Activated CD8-positive, alpha-beta memory T cell treated with anti-CD3 and anti-CD28 coated beads for 36 hours (primary cell): ENCODE measurements at regions not wholly inside any gene's neighbourhood (a gene's known extent, or its start where the extent isn't known, plus 50 kb on each side); places are given as distances from the start of the nearest gene placed in this dataset.

Experiments used
- CTCF ChIA-PET: fragments of 350-600 bp; sonication (Branson Sonifier 250); formaldehyde crosslinking; loops from one replicate; lab custom pipeline; 2021; ENCODE audit warnings: antibody characterized with exemption; lab: Charles Lee
- POLR2A ChIA-PET: fragments of 350-600 bp; sonication (Branson Sonifier 250); formaldehyde crosslinking; loops from one replicate; lab custom pipeline; 2021; ENCODE audit warnings: antibody characterized with exemption; lab: Charles Lee

DNA sequence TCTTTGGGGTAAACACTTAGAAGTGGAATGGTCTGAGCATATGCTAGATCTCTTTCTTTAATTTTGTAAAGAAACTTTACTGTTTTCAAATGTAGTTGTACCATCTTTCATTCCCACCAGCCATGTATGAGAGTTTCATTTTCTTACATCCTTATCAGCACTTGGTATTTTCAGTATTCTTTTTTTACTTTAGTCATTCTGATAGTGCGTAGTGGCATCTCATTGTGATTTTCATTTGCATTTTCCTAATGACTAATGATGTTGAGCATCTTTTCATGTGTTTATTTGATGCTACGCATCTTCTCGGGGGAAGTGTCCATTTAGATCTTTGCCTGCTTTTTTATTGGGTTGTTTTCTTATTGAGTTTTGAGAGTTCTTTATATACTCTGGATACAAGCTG, 71.3 kb upstream of the PRPS1 start:
- ChIA-PET CTCF (no interaction called here), POLR2A (no interaction called here)

DNA sequence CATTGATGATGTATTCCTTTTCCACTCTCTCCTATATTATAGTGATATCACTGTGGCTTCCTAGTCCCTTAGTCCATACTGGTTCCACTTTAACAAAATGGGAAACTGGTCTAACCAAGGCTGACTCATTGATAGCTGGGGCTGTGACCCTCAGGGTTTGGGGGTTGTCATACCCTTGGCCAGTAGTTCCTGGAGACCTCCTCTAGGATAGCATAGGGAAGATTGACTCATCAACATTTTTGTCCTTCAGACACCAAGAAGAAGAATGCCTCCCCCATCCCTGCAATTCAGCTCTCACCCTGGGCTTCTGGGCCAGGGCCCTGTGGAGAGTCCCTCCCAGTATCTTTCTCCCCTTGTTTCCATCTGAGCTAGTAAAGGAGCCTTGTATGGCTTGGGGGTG, 68.8 kb upstream of the PRPS1 start:
- POLR2A ChIA-PET, result no interaction called here

DNA sequence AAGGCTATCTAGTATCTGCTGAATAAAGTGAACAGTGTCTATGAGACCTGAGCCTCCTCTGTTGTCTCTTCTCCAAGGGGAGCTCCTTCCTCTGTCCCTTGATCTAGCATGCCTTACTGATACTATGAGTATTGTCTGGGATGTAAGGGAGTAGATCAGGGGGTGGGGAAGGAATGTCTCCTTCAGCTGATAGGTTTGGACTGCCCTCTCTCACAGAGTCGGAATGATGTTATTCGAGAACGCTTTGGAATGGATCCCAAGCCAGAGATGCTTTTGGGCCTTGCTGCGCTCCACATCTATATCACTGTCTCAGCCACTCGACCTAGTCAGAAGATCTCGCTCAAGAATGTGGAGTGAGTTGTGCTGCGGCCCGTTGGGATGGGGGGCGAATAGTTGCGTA, 68.3 kb upstream of the PRPS1 start:
- POLR2A ChIA-PET, result no interaction called here
- CTCF ChIA-PET, result no interaction called here

More for the DNA sequence above, 68.8 kb upstream of the PRPS1 start:
- CTCF ChIA-PET, result no interaction called here

DNA sequence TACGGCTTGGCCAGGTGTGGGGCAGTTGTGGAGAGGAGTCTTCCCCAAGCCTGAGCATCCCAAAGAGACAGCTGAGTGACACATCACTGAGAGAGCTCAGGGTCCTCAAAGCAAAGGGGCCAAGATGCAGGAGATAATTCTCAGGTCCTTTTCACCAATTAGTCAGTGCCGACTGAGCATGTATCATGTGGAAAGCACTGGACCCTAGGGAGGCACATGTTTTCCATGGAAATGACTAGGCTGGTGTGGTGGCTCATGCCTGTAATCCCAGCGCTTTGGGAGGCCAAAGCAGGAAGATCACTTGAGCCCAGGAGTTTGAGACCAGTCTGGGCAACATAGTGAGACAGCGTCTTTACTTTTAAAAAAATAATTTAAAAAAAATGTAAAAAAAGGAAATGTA, 67.3 kb upstream of the PRPS1 start:
- CTCF ChIA-PET, result no interaction called here

DNA sequence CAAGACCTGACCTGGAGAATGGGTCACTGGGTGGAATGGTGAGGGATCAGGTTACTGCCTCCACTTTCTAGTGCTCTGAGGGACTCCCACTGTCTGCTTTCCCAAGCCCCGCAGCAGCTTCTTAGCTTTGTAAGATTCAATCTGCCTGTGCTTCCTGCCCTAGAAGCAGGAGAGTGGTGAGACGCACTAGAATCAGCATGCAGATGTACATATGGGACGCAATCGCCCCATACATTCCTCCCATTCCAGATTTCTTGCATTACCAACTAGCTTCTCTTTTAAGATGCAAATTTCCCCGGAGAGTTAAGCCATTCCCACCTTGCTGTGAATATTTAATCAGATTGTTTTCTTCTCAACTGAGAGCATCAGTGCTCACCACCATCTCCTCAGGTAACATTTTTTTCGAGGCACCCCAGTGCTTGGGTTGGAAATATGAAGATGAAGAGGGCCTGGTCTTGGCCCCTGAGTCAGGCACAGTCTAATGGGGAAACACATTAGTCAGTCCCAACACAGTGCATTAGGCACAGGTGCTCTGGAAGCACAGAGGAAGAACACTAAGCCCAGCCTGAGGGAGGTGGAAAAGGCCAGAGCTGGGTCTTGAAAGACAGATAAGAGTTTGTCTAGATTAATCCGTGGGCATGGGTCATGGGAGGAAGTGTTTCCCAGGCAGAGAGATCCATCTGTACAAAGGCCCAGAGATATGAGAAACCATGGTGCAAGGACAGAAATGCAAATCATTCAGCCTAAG, 66.7 kb upstream of the PRPS1 start:
- CTCF ChIA-PET, result no interaction called here

More for the DNA sequence above, 67.3 kb upstream of the PRPS1 start:
- POLR2A ChIA-PET, result no interaction called here

DNA sequence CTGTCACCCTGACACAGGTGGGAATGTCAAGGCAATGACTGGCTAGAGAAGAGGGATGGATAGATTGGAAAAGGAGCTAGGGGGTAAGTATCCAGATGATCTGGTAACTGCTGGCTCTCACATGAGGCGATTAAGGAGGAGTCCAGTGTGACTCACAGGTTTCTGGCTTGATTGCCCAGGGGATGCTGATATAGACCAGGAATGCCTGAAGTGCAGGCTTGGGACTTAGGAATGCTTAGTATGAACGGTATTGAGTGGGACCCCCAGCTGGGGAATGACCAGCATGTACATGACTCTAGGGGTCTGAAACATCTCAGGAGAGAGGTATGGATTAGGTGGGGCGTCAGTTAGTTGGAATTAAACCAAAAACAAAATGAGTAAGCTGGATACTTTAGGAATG, 65.8 kb upstream of the PRPS1 start:
- POLR2A ChIA-PET, result no interaction called here
- CTCF ChIA-PET, result no interaction called here

More for the DNA sequence above, 66.7 kb upstream of the PRPS1 start:
- POLR2A ChIA-PET, result no interaction called here

DNA sequence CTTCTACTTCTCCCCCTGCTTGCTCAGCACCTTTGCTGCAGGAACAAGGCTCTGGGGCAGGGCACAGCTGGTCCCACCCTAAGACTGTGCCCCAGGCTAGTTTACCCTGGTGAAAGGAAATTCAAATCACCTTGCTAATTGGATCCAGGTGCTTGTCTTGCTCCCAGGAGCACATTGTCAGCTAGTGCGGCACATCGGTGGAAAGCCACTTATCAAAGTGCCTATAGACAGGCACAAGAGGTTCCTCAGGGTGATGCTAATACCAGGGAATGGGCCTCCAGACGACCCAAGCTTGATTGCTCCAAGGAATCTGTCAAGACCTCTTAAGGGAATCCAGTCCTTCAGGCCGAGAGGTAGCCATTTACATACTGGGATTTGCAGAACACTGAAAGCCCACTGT, 64.5 kb upstream of the PRPS1 start:
- ChIA-PET POLR2A (no interaction called here), CTCF (no interaction called here)

DNA sequence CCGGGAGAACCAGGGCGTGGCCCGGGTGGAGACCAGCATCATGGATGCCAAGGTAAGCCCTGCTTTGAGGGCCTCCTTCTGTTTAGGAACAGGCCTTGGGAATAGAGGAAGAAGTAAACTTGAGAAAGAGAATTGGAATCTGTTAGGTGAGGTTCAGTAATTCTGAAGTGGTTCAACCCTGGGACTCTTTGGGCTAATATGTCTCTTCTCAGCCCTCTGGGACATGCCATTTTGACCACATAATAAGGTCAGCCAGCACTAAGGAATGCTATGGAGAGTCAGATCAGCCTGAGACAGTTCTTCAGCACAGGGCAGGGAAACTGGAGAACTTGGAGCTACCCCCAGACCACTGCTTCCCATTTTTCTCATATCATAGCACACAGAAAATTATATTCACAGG, 63.3 kb upstream of the PRPS1 start:
- ChIA-PET CTCF (no interaction called here), POLR2A (no interaction called here)

DNA sequence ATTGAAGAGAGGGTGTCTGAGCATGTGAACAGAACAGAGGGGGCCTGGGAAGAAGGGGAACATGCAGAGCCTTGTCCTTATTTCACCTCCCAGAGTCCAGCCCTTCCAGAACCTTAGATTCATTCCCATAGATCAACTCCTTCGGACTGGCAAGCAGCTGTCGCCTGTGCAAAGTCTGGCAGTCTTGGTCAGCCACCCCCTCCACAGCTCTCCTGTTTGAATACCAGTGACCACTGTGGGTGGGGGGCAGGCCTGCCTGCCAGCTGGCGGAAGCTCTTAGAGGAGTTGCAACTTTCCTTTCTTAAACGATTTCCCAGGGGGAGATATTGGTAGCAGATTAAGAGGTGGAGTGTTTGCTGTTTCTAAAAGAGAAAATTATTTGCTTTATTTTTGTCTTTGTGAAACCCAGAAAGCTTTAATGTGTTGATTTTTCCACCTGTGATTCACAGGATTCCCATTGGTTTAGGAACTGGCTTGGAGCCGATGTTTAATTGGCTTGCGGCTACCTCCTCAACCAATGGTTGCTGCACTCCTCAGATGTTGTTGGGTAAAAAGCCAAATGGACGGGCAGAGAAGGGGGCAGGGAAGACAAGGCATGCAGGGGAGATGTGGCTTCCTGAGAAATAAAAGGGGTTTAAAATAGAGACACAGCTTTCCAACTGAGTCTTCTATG, 62.2 kb upstream of the PRPS1 start:
- ChIA-PET POLR2A (no interaction called here), CTCF (no interaction called here)

DNA sequence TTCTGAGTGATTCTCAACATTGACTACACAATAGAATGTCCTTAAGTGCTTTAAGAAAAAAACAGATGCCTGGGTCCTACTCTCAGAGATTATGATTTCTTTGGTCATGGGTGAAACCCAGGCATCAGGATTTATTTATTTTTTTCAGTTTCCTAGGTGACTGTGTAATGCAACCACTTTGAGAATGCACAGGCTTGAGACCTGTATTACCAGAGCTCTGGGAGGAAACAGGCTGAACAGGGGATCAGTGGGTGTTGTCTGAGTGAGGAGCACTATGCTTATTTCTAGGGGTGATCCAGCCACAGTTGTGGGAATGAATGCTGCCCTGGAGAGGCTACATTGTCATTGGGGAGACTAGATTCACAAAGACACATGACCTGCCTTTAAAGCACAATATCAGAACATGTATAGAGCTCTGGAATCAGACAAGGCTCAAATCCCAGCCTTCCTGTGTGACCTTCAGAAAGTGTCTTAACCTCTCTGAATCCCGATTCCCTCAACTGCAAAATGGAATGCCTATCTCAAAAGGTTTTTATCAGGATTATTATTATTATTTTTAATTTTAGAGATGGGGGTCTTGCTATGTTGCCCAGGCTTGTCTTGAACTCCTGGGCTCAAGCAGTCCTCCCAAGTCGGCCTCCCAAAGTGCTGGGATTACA, 61.6 kb upstream of the PRPS1 start:
- CTCF ChIA-PET, result no interaction called here
- POLR2A ChIA-PET, result no interaction called here

DNA sequence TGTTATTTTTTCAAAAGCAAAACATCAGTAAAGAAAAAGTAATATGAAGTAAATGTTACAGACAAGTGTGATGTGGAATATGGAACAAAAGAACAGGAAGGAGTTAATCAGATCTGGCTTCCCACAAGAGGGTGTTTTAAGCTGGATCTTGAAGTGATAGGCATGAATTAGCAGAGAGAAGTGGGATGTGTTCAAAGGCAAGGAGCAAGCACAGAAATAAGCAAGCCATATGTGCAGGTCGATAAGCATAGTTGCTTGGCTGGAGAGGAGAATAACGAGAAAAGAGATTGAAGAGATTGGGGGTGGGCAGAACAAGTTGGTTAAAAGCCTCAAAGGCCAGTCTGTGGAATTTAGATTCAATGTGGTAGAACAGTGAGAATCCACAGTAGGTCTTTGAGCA, 60.9 kb upstream of the PRPS1 start:
- ChIA-PET CTCF (no interaction called here), POLR2A (no interaction called here)

DNA sequence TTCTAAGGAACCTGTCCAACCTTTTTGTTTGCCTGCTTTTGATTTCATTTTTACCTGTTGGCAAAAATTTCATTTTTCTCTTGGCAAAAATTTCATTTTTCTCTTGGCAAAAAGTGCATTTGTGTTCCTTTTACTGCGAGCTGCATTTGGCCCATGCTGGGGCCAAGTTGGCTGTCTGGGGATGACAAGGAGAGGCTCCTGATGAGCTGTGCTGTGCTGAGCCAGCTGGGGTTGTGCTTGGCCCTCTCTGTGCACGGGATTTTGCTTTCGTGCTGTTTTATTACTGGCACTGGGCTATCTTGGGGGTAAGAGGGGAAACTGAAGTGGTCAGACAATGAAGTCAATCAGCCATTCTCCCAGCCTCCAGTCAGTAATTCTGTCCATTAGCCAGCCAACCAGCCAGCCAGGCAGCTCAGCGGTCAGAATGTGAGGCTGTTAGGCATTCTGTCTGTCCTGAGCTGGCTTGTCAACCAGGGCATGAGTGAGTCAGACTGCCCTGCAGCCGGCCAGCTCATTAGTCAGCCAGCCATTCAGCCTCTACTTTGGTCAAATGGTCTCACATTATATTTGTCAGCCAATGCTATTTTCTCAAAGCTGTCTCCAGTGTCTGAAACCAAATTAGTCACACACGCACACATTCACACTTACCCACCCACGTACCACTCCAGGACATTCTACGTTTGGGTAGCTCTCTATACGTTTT, 56.9 kb upstream of the PRPS1 start:
- POLR2A ChIA-PET, result no interaction called here
- CTCF ChIA-PET, result no interaction called here

DNA sequence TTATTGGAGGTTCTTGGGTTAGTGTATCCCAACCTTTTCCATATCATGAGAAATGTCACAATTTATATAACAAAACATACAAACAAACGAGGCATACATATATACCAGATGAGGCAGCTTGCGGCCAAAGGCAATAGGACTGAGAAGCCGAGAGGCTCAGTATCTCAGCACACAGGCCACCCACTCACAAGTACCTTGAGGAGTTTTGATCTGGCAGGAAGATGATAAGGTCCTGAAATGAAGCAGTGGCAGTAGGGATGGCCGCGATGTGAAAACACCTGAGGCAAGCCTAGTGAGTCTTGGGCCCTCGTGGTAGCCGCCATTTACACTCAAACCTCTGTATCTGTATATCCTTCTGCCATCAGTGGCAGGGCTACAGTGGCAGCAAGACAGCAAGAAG, 55.3 kb upstream of the PRPS1 start:
- ChIA-PET POLR2A (no interaction called here), CTCF (no interaction called here)

DNA sequence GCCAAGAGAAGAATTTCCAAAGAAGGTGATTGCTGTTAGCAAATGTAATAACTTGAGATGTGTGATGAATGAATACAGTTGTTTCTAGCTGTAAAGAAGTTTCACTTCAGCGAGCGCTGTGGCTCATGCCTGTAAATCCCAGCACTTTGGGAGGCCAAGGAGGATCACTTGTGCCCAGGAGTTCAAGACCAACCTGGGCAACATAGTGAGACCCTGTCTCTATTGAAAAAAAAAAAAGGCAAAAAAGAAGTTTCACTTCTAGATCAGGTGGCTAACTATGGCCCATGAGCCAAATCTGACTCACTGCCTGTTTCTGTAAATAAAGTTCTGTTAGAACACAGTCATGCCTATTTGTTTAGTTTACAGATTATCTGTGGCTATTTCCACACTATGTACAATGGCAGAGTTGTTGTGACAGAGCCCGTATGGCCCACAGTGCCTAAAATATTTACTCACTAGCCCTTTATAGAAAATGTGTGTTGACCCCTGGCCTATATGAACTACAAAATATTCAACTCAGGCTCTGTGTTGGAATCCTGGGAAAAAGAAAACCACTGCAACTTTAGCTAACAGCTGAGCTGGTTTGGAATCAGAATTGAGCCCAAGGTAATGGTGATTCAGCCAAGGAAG, 54.1 kb upstream of the PRPS1 start:
- ChIA-PET POLR2A (no interaction called here), CTCF (no interaction called here)

DNA sequence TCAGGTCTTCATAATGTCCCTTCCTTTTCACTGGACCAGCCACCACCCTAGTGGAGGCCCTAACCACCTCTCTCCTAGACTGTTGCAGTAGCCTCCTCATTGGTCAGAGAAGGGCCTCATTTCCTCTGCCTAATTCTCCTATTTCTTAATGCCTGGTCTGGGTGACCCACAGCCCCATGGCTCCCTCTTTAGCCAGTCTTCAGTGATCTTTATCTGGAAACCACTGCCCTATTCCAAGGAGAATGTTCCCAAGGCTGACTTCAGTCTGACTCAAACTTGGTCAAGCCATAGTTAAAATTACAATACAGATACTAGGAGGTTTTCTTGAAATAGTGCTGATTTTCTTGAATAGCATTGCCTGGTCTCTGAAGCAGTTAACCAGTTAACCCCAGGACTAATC, 53.6 kb upstream of the PRPS1 start:
- POLR2A ChIA-PET, result no interaction called here
- CTCF ChIA-PET, result no interaction called here

DNA sequence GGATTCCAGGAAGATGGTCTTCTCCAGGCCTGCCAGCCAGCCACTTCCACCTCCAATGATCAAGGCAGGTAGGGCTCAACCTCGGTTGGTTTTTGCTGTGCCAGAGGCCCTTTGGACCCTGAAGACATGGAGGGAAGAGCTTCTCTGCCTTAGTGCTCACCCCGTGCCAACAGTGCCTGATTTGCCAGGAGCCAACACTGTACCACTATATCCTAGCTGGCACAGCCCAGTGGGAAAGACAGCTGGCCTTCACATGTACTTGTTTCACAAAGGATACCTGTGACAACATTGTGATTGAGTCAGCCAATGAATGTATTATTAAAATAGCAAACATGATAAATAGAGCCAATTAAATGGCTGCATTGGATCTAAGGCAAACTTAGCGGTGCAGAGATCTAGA, 51.9 kb upstream of the PRPS1 start:
- CTCF ChIA-PET, result no interaction called here
- POLR2A ChIA-PET, result no interaction called here

DNA sequence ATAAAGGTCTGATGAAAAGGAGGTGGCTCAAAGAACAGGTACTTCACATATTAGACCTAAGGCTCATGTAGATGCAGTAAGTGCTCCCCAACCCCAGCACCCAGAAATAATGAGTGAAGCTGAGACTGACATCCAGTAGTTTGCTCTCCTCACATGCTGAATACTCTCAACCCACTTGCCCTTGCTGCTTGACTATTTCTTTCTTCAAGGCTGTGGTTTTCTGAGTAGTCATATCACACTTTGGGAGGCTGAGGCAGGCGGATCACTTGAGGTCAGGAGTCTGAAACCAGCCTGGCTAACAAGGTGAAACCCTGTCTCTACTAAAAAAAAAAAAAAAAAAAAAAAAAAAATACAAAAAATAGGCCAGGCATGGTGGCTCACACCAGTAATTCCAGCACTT, 51.5 kb upstream of the PRPS1 start:
- ChIA-PET POLR2A (no interaction called here), CTCF (interaction anchor here (0.7 kb wide), 1 partner anchor 227 kb away, joined by 3 read pairs; no protein-coding TSS in a partner anchor)

DNA sequence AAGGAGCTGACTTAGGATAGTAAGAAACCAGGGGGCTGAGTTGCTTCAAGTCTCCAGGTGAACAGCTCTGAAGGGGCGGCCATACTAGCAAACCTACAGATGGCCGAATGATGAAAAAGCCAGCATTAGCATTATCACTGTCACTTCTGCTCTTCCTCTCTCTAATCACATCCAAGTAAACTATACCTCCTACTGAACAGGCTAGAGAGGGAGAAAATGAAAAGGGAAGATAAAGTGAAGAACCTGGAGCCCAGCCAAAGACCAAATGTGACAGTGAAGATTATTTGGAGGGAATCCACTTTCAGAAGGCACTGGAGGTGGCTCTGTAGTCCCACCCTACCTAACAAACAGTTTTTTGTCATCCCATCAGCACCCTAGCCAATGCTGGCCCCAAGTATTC, 50.4 kb upstream of the PRPS1 start:
- ChIA-PET CTCF (no interaction called here), POLR2A (no interaction called here)
